HG02938 (cell line): ENCODE measurements at regions not wholly inside any gene's neighbourhood (a gene's known extent, or its start where the extent isn't known, plus 50 kb on each side); places are given as distances from the start of the nearest gene placed in this dataset.

Experiments used
- ATAC-seq: cut with Tn5 transposase; IDR thresholded peaks from one replicate; pipeline ENCODE4 v1.9.1; 2021; ENCODE audit warnings: mild to moderate bottlenecking, moderate library complexity; ENCODE audit not compliant: unreplicated experiment

DNA sequence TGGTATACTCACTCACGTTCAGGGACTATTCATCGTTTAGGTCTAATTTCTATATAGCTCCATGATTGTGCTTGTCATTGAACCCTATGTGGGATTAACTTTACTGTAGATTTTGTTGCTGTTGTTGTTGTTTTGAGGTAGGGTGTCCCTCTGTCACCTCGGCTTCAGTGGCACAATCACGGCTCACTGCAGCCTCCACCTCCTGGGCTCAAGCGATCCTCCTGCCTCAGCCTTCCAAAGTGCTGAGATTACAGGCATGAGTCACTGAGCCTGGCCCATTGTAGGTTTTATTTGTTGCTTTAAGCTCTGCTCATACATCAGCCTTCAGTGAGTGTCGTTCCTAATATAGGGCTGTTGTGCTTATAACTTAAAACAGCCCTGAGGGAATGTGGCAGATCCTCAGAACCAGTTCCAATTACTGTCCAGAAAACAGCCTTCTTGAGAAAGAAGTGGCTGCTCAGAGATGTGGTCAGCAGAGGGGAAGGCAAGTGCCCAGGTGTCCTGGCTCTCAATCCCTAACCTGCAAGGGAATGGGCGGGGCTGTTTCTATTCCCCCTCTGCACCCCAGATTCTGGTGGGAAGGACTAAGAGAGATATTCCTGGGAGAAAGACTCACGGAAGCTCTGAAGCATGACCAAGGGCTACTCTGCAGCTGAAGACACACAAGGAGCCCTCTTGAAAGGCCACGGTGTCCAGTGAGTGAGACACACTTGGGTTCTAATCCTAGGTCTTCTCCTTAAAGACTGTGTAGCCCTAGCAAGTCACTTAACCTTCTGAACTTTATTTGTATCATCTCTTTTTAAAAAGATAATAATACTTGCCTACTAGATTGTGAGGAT lies 79.6 kb upstream of the LCLAT1 start:
- no peak for ATAC-seq

DNA sequence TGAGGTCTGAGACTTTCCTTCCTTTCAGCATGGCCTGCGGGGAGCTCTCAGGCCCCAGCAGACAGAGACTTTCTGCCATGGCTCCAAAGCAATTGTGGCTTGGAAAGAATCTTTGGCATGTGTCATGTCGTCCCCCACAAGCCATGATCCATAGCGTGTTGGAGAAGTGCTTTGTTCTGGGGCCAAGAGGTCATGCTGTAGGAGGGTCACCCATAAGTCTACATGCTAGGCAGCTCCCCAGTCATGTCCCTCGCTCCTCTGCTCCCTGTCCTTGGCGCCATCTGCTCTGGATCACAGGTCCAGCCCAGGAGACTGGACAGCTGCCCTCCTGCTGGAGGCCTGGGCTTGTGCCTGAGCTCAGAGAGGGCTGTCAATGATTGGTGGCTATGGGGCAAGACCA lies 78.8 kb upstream of the LCLAT1 start:
- no peak for ATAC-seq

DNA sequence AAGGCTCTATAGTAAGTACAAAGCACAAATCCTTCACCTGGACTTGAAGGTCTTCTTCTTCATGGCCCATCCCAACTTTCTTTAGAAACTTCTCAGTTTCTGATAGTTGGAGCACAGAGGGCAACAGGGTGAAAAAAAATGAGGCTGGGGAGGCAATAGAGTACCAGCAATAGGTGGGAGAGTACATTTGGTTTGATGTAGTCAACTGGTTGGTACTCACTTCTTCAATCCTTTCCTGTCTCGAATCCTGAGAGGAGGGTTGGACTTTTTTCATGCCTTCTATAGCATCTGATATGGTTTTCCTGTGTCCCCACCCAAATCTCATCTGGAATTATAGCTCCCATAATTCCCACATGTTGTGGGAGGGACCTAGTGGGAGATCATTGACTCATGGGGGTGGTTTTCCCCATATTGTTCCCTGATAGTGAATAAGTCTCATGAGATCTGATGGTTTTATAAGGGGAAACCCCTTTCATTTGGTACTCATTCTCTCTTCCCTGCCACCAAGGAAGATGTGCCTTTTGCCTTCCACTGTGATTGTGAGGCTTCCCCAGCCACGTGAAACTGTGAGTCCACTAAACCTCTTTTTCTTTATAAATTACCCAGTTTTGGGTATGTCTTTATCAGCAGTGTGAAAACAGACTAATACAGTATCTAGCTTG lies 75.9 kb upstream of the LCLAT1 start:
- ATAC-seq, result no peak

- ATAC-seq, result no peak
Observed at GRCh38 chr2:30371772-30372373, 75.2 kb upstream of the LCLAT1 start.

GRCh38 chr2:30372826-30373225 lies 74.2 kb upstream of the LCLAT1 start:
- no peak for ATAC-seq

- no peak for ATAC-seq
Observed at GRCh38 chr2:30373881-30374302, 73.2 kb upstream of the LCLAT1 start.

GRCh38 chr2:30374380-30374779 lies 72.7 kb upstream of the LCLAT1 start:
- no peak for ATAC-seq

- ATAC-seq, result no peak
Observed at GRCh38 chr2:30375915-30376314, 71.1 kb upstream of the LCLAT1 start.

DNA sequence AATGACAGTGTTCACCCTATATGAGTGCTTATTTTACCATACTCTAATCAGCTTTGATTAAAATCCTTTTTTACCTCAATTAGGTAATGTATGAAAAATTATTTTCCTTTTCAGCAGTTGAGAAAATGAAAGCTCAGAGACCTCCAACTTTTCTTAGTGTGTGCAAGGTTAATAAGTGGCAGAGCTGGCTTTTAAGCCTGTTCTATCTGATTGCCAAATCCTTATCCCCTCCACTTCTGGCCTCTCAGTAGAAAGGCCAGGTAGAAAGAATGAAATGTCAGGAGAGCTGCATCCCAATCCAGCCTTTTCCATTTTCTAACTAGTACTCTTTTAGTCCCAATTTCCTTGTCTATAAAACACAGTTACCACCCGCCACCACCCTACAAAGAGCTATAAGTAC lies 67.6 kb upstream of the LCLAT1 start:
- ATAC-seq, result no peak

DNA sequence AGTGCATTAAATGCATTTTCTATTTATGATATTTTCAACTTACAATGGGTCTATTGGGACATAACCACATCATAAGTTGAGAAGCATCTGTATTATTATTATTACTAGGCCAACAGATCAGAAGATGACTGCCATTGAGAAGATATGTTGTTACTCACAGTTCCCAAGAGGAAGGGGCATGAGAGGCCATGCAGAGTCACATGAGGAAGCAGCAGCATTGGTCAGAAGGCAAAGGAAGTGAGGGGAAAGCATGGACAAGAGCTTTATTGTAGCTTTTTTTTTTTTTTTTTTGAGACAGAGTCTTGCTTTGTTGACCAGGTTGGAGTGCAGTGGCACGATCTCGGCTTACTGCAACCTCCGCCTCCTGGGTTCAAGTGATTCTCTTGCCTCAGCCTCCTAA lies 66.2 kb upstream of the LCLAT1 start:
- ATAC-seq, result no peak

- ATAC-seq, result no peak
Observed at GRCh38 chr2:30382162-30382783, 64.8 kb upstream of the LCLAT1 start.

GRCh38 chr2:30382995-30383394 lies 64.1 kb upstream of the LCLAT1 start:
- no peak for ATAC-seq

GRCh38 chr2:30385327-30385726 lies 61.7 kb upstream of the LCLAT1 start:
- no peak for ATAC-seq

GRCh38 chr2:30392097-30392496 lies 54.9 kb upstream of the LCLAT1 start:
- ATAC-seq, result no peak

- no peak for ATAC-seq
Observed at GRCh38 chr2:30393510-30393909, 53.5 kb upstream of the LCLAT1 start.

DNA sequence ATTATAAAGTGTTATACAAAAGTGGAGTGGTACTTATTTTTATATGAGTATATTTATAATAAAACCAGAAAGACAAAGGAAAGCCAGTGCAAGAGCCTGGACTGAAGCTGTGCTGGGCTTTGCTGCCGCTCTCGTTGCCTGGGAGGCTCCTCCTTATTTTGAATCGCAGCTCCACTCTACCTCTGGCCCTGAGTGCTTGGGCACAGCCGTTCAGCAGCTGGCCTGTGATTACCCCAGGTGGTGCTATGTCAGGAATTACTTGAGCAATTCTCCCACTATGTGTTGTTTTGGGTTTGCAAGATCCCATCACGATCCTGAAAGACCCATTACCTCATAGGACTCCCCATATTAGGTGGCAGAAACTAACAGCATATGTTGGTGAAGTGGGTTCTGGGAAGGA lies 53.0 kb upstream of the LCLAT1 start:
- ATAC-seq, result no peak

DNA sequence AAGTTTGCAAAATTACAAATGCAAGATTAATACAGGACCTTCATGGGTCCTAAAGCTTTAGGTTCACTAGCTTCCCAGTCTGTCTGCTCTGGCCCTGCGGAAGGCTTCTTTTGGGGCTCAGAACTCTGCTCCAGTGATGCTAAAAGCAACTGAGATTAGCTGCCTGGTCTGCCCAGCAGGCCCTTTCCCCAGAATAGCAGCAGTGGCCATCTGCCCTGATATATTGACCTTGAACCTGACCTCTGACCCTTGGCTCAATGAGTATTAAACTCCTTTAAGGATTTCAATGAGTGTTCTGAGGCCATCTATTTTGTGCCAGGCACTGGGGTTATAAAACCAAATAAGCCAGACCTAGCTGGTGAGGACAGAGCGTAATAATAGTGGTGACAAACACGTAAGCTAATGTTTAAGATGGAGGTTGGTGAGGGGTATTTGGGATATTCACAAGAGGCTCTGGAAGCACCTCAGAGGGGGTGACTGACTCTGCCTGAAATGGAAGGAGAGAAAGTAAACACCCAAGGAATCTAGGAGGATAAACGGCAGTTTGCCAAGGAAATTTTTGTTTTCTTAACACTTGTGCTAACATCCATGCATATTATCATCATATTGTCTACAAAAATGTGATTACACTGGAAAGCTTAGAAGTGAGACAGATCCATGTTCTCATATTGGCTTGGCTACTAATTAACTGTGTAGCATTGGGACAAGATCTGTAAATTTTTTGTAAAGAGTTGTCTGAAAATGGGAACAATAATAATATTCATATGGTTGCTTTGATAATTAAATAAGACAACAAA lies 50.4 kb upstream of the LCLAT1 start:
- no peak for ATAC-seq
